NCI-H2227 treated with DMSO at 0.1 percent for 48 hours (cell line): ENCODE measurements at regions not wholly inside any gene's neighbourhood (a gene's known extent, or its start where the extent isn't known, plus 50 kb on each side); places are given as distances from the start of the nearest gene placed in this dataset.
"Not testable (repeated sequence)": the region's sequence is repeated elsewhere in the genome, so short reads cannot be mapped to it uniquely, and the experiment has no call there.

Experiments
- DNase-seq: peaks from one replicate; lab custom pipeline; 2025; lab: John Stamatoyannopoulos, UW

DNA sequence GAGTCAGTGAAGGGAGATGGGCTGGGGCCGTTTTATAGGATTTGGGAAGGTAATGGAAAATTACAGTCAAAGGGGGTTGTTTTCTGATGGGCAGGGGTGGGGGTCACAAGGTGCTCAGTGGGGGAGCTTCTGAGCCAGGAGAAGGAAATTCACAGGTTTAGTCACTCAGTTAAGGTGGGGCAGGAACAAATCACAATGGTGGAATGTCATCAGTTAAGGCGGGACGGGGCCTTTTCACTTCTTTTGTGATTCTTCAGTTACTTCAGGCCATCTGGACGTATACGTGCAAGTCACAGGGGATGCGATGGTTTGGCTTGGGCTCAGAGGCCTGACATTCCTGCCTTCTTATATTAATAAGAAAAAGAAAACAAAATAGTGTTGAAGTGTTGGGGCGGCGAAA, 408.5 kb downstream of the TENT5A start:
- DNase-seq: not testable (repeated sequence)

- no peak for DNase-seq
Measured at GRCh38 chr6:81340946-81341345, 411.5 kb downstream of the TENT5A start.

- DNase-seq: no peak
Measured at GRCh38 chr6:81331526-81331925, 421.0 kb downstream of the TENT5A start.

- DNase-seq: no peak
Measured at GRCh38 chr6:81328700-81329099, 423.8 kb downstream of the TENT5A start.

GRCh38 chr6:81326881-81327561, 425.5 kb downstream of the TENT5A start:
- no peak for DNase-seq

GRCh38 chr6:81309811-81310210, 442.7 kb downstream of the TENT5A start:
- DNase-seq: no peak

DNA sequence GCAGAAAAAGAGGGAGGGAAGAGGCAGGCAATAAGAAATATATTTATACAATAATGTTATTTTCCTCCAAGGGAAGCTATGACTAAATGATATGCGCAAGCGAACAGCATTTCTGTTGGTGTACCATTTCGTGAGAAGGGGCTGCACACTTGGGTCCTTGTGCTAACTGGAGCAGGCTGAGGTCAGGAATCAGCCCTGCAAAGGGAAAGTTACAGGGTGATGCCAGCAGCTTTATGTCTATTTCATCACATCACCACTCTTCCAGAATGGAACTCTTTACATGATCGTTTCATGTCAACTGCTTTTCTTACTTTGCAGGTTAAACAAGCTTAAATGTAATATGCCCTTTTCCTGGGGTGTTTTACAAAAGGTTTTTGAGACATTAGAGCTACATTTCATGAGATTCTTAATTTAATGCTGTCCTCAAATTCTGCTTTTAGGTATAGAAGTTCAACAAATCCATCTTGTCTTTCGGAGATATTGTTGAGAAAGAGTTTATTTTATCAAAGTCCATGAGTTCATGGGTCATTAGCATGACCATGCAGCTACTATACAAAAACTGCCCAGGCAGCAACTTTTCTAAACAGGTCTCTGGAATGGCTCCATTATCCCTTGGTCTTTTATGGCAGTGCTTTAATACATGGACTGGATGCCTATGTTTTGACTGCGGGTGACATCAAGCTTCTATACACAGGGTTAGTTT, 443.8 kb downstream of the TENT5A start:
- DNase-seq: no peak

DNA sequence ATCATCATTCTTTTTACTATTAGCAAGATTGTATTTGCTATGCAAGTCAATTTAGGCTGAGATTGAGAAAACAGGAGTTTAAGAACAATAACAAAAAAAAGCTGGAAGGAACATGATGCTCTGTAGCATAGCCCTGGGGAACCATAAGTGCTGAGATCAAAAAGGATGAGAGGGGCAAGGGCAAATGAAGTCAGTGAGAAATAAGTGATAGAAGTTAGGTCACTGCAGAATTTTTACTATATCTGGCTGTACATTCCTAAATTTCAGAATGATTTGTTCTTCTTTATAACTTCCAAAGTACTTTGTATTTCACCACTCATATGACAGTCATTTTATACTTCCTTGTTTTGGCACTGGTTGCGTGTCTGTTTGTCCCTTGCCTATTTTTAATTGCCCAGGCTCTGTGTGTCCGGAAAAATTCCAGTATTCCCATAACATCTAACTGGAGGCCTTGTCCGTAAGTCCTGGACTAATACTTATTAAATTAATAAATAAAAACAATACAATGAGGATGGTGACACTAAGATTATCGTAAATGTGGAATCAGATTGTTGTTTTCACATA, 444.7 kb downstream of the TENT5A start:
- DNase-seq: no peak

- no peak for DNase-seq
Measured at GRCh38 chr6:81304466-81304865, 448.0 kb downstream of the TENT5A start.

GRCh38 chr6:81300961-81301360, 451.5 kb downstream of the TENT5A start:
- no peak for DNase-seq

DNA sequence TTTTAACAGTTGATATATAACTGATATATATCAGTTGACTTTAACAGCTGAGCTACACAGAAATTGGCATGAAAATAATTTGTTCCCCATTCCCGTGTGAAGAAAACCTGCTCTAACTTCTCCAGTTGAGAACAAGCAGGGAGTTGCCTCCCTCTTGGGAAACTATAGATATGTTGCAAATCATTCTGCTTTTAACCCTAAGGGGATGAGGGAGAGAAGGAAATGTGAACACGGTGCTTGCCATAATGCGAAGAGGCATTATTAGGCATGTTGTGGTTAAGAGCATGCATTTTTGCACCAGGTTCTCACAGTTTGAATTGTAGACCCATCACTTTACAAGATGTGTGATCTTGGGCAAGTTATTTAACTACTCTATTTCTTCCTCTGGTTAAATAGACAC, 453.7 kb downstream of the TENT5A start:
- no peak for DNase-seq

GRCh38 chr6:81295310-81295709, 457.2 kb downstream of the TENT5A start:
- DNase-seq: no peak

DNA sequence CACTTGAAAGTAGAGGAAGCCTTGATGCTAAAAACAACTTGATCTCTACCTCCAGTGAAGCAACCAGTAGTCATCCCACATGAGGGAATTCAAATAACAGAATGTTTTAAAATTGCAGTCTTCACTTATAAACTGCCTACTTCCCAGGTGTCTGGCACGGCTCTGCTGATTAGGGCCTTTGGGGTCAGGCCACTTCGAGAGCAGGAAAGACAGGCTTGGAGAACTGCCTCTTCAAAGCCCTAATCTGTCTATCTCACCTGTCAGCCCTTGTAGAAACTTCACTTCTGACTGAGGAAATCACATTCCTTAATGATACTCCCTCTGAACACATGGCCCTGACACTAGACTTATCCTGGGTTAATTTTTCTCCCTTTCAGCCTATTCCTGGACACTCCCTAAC, 458.6 kb downstream of the TENT5A start:
- DNase-seq: no peak

DNA sequence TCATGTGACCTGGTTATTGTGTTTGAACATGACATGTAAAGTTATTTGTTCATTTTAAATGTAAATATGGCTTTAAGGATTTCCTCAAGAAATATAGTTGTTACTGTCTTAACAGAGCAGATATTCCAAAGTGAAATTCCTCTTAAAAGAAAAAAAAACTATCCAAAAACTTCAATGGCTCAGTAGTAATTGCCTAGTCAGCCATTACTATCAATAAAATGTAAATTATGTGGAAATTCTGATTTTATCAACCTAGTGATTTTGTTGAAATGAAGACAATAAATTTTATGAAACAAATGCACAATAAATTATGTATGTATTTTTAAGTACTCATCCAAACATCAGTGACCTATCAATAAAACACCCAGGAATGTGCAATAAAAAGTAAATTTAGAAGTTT, 463.3 kb downstream of the TENT5A start:
- no peak for DNase-seq

- DNase-seq: no peak
Measured at GRCh38 chr6:81265106-81265505, 487.4 kb downstream of the TENT5A start.

DNA sequence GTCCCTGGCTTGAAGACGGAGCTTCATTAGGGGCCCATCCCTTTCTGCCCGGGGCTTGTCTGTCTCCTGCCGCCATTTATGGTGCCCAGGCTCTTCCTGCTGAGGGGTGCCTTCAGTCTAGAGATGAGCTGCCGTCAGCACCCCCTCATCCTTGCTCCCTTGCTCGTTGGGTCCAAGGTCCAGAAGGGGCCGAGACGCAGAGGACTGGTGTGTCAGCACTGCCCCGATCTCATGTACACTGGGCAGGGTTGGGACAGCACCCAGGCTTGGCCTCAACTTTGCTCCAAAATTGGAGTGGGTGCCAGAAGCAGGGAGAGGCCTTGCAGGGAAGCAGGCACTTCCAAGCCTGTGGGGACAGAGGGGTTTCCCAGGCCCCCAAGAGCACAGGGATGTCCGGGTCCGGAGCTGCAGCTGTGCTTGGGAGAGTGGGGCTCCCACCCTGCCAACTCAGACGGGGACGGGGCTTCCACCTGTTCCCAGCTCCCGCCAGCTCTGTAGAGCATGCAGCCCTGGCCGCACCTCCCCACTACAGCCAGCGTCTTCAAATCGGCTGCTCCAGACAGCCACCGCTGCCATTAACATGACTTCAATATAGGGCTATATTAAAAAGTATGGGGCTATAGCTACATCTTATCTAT, 488.8 kb downstream of the TENT5A start:
- DNase-seq: no peak

GRCh38 chr6:81262656-81263055, 489.8 kb downstream of the TENT5A start:
- DNase-seq: no peak

GRCh38 chr6:81256223-81256622, 496.3 kb downstream of the TENT5A start:
- not testable (repeated sequence) for DNase-seq

GRCh38 chr6:81253821-81254220, 498.7 kb downstream of the TENT5A start:
- no peak for DNase-seq

DNA sequence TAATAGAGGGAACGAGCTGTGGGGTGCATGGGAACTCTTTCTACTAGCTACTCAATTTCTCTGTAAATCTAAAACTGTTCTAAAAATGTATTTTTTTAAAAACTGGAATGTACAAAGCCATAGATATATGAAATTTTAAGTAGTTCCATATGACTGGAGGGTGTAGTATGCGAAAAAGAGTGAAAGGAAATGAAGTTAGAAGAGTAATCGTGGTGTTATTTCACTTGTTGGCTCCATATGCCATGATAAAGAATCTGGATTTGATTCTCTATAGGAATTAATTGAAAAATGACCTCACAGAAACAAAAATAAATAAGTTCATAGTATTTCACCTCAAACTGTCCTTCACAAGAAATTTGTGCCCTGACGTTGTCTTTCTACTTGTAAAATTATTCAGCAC, 500.2 kb downstream of the TENT5A start:
- no peak for DNase-seq

GRCh38 chr6:81246200-81246599, 506.3 kb downstream of the TENT5A start:
- no peak for DNase-seq

DNA sequence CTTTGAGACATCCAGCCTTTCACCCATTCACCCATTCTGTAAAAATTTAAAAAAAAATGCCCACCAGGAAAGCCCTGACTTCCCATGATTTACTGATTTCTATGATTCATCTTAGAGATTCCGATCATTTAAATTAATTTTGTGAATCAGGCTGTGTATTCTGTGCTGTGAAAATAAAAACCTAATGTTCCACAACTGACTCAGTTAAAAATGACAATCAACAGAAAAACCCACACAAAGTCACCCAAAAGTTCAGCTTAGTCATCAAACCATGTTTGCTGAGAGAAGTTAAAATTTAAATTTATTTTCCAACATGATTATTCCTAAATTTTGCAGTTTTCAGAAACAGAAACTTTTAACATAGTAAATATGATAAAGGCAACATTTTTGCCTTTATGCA, 509.9 kb downstream of the TENT5A start:
- DNase-seq: no peak
